GM23338 (cell line): ENCODE measurements at regions not wholly inside any gene's neighbourhood (a gene's known extent, or its start where the extent isn't known, plus 50 kb on each side); places are given as distances from the start of the nearest gene placed in this dataset.
A peak's percentile ranks its signal among the peaks of the same experiment; 100 is the strongest.

Experiments
- ATAC-seq: fragments of 200-7000 bp; cut with Tn5 transposase; 3 replicates; pipeline ENCODE4 v1.9.1; 2020
- DNase-seq: peaks from one replicate; pipeline ENCODE4 v3.0.0-alpha.2; 2015; ENCODE audit warnings: low spot score
- H2AFZ ChIP-seq: fragments of 200-600 bp; sonication (generic); 2 replicates; pipeline ENCODE4 v1.8.0; 2016; ENCODE audit warnings: antibody characterized with exemption, mild to moderate bottlenecking, moderate library complexity
- H3F3A ChIP-seq: fragments of 200-600 bp; sonication (generic); replicated peaks from 2 replicates; pipeline ENCODE4 v1.8.0; 2017; ENCODE audit warnings: antibody characterized with exemption, mixed run types, low read depth
- H3K27ac ChIP-seq: fragments of 200-600 bp; sonication (generic); 2 replicates; pipeline ENCODE4 v1.6.1; 2016; ENCODE audit warnings: low read depth
- H3K27me3 ChIP-seq: fragments of 200-600 bp; sonication (generic); 2 replicates; pipeline ENCODE4 v1.8.0; 2016; ENCODE audit warnings: mild to moderate bottlenecking, mixed run types, moderate library complexity; ENCODE audit not compliant: insufficient read depth
- H3K36me3 ChIP-seq: fragments of 200-600 bp; sonication (generic); 2 replicates; pipeline ENCODE4 v1.8.0; 2016; ENCODE audit warnings: mild to moderate bottlenecking; ENCODE audit not compliant: insufficient read depth
- H3K4me1 ChIP-seq: fragments of 200-600 bp; sonication (generic); 2 replicates; pipeline ENCODE4 v1.8.0; 2016; ENCODE audit warnings: mild to moderate bottlenecking, moderate library complexity; ENCODE audit not compliant: insufficient read depth
- H3K4me2 ChIP-seq: fragments of 200-600 bp; sonication (generic); 2 replicates; pipeline ENCODE4 v1.7.1; 2017; ENCODE audit warnings: mixed run types
- H3K4me3 ChIP-seq: fragments of 200-600 bp; sonication (generic); 2 replicates; pipeline ENCODE4 v1.6.1; 2016; ENCODE audit warnings: mixed run types
- H3K79me2 ChIP-seq: fragments of 200-600 bp; sonication (generic); replicated peaks from 2 replicates; pipeline ENCODE4 v1.8.0; 2017; ENCODE audit warnings: mild to moderate bottlenecking; ENCODE audit not compliant: insufficient read depth
- H3K9me2 ChIP-seq: fragments of 200-600 bp; sonication (generic); 2 replicates; pipeline ENCODE4 v1.8.0; 2017; ENCODE audit not compliant: insufficient read depth
- H4K20me1 ChIP-seq: fragments of 200-600 bp; sonication (generic); replicated peaks from 2 replicates; pipeline ENCODE4 v1.8.0; 2017; ENCODE audit warnings: mild to moderate bottlenecking; ENCODE audit not compliant: insufficient read depth
- H3K27ac Mint-ChIP-seq: 2 replicates; pipeline ENCODE4 v1.8.0; 2020; ENCODE audit warnings: inconsistent platforms, mild to moderate bottlenecking, moderate library complexity, mixed read lengths
- H3K27me3 Mint-ChIP-seq: 3 replicates; pipeline ENCODE4 v1.8.0; 2022; ENCODE audit warnings: low read depth, mild to moderate bottlenecking, moderate library complexity, mixed read lengths, inconsistent platforms; ENCODE audit not compliant: insufficient read depth, poor library complexity
- H3K36me3 Mint-ChIP-seq: 3 replicates; pipeline ENCODE4 v1.8.0; 2021; ENCODE audit warnings: low read depth, mild to moderate bottlenecking, inconsistent platforms, moderate library complexity, mixed read lengths
- H3K4me1 Mint-ChIP-seq: 3 replicates; pipeline ENCODE4 v1.8.0; 2020; ENCODE audit warnings: mild to moderate bottlenecking, inconsistent platforms, mixed read lengths
- H3K4me3 Mint-ChIP-seq: 3 replicates; pipeline ENCODE4 v1.8.0; 2021; ENCODE audit warnings: moderate library complexity, mild to moderate bottlenecking, inconsistent platforms, mixed read lengths
- H3K9me3 Mint-ChIP-seq: 3 replicates; pipeline ENCODE4 v1.8.0; 2020; ENCODE audit warnings: moderate library complexity, mild to moderate bottlenecking, inconsistent platforms, mixed read lengths
- CREB1 ChIP-seq: fragments of 250-450 bp; sonication (Bioruptor Pico); IDR thresholded peaks from 2 replicates; pipeline ENCODE4 v1.5.0; 2020; ENCODE audit warnings: low read depth, mild to moderate bottlenecking, moderate library complexity
- CTCF ChIP-seq, 2 experiments: fragments of 200-600 bp in 1 of 2; sonication (generic) in 1 of 2; conservative IDR thresholded peaks; 2 replicates each; pipeline versions ENCODE4 v1.5.1 to v1.6.1; 2016 to 2017; ENCODE audit warnings: antibody characterized with exemption in 2 of 2, low read depth in 2 of 2, mild to moderate bottlenecking in 2 of 2, moderate library complexity in 1 of 2
- ETS1 ChIP-seq: IDR thresholded peaks from 2 replicates; pipeline ENCODE4 v1.6.1; 2016; ENCODE audit warnings: antibody characterized with exemption
- EZH2 ChIP-seq: fragments of 200-600 bp; sonication (generic); IDR thresholded peaks from one replicate; pipeline ENCODE4 v1.8.0; 2017; ENCODE audit warnings: antibody characterized with exemption, mild to moderate bottlenecking, low read depth; ENCODE audit not compliant: unreplicated experiment
- EZH2phosphoT487 ChIP-seq: fragments of 200-600 bp; sonication (generic); IDR thresholded peaks from one replicate; pipeline ENCODE4 v1.8.1; 2018; ENCODE audit warnings: antibody characterized with exemption; ENCODE audit not compliant: unreplicated experiment
- NANOG ChIP-seq: IDR thresholded peaks from 2 replicates; pipeline ENCODE4 v1.6.1; 2016; ENCODE audit warnings: antibody characterized with exemption, borderline replicate concordance
- POLR2AphosphoS5 ChIP-seq: IDR thresholded peaks from 2 replicates; pipeline ENCODE4 v1.6.1; 2016; ENCODE audit warnings: antibody characterized with exemption, low read depth
- REST ChIP-seq: IDR thresholded peaks from one replicate; pipeline ENCODE4 v1.6.1; 2018; ENCODE audit warnings: antibody characterized with exemption; ENCODE audit not compliant: unreplicated experiment
- STAT1 ChIP-seq: IDR thresholded peaks from one replicate; pipeline ENCODE4 v1.6.1; 2016; ENCODE audit warnings: antibody characterized with exemption; ENCODE audit not compliant: unreplicated experiment
- ZNF331 ChIP-seq: fragments of 250-450 bp; sonication (Bioruptor Pico); IDR thresholded peaks from 2 replicates; pipeline ENCODE4 v1.5.0; 2020; ENCODE audit warnings: low read depth, mild to moderate bottlenecking, moderate library complexity

- peaks cover 8% of the 10 kb centered on the region; the same call in 1 of the 3 replicates for H3K9me3 Mint-ChIP-seq
- ATAC-seq, result no peak
- Histone ChIP-seq H3K4me1 (no peaks in the 10 kb centered on the region), H3K4me2 (no peak overlapping the region), H3K27ac (no peak overlapping the region), H4K20me1 (no peaks in the 10 kb centered on the region), H3K79me2 (no peaks in the 10 kb centered on the region), H3F3A (no peaks in the 10 kb centered on the region), H3K36me3 (no peaks in the 10 kb centered on the region), H3K27me3 (no peaks in the 10 kb centered on the region), H3K4me3 (no peak overlapping the region), H3K9me2 (peaks cover under 1% of the 10 kb centered on the region; the same call in 1 of the 2 replicates), H2AFZ (no peak overlapping the region)
- H3K36me3 Mint-ChIP-seq, result peaks cover 3% of the 10 kb centered on the region; the same call in 1 of the 3 replicates
- H3K4me3 Mint-ChIP-seq, result no peak overlapping the region
- no peak overlapping the region for H3K27ac Mint-ChIP-seq
- no peak for TF ChIP-seq ETS1
- TF ChIP-seq EZH2, result no peak
- H3K27me3 Mint-ChIP-seq, result no peaks in the 10 kb centered on the region
- no peak for DNase-seq
- H3K4me1 Mint-ChIP-seq, result no peaks in the 10 kb centered on the region
These were observed 552.8 kb downstream of the VRK1 start for GRCh38 chr14:97349946-97350345.

DNA sequence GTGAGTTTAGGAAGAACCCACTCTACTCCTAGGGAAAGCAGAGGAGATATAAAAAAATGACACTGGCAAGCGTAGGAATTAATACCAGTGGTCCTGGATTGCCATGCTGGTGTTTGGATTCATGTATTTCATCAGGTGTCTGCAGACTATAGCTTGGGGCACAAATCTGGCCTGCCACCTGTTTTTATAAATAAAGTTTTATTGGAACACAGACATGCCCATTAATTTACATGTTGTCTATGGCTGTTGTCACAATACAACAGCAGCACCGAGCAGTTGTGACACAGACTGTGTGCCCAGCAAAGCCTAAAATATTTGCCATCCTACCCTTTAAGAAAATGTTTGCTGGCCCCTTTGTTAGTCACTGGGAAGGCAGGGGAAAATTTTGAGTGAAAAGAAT is 553.2 kb downstream of the VRK1 start:
- DNase-seq (no peak), ATAC-seq (no peak)
- Mint-ChIP-seq H3K9me3 (peaks cover 8% of the 10 kb centered on the region; the same call in 1 of the 3 replicates), H3K27ac (no peak overlapping the region), H3K27me3 (no peaks in the 10 kb centered on the region), H3K4me3 (no peak overlapping the region), H3K36me3 (peaks cover 3% of the 10 kb centered on the region; the same call in 1 of the 3 replicates), H3K4me1 (no peaks in the 10 kb centered on the region)
- Histone ChIP-seq H3K4me2 (no peak overlapping the region), H3K4me1 (no peaks in the 10 kb centered on the region), H3K27ac (no peak overlapping the region), H3K79me2 (no peaks in the 10 kb centered on the region), H3F3A (no peaks in the 10 kb centered on the region), H3K9me2 (peaks cover 3% of the 10 kb centered on the region; the same call in 1 of the 2 replicates), H2AFZ (no peak overlapping the region), H3K27me3 (no peaks in the 10 kb centered on the region), H3K4me3 (no peak overlapping the region), H3K36me3 (no peaks in the 10 kb centered on the region), H4K20me1 (no peaks in the 10 kb centered on the region)
- TF ChIP-seq POLR2AphosphoS5, result no peak

GRCh38 chr14:97350894-97351731 is 553.9 kb downstream of the VRK1 start:
- Mint-ChIP-seq H3K36me3 (peaks cover 3% of the 10 kb centered on the region; the same call in 1 of the 3 replicates), H3K27me3 (peaks cover 3% of the 10 kb centered on the region), H3K4me3 (no peak overlapping the region), H3K9me3 (peaks cover 8% of the 10 kb centered on the region; the same call in 1 of the 3 replicates), H3K4me1 (no peaks in the 10 kb centered on the region), H3K27ac (no peak overlapping the region)
- Histone ChIP-seq H3K27me3 (no peaks in the 10 kb centered on the region), H3K36me3 (no peaks in the 10 kb centered on the region), H3K27ac (no peak overlapping the region), H2AFZ (no peak overlapping the region), H4K20me1 (no peaks in the 10 kb centered on the region), H3F3A (no peaks in the 10 kb centered on the region), H3K9me2 (peaks cover 3% of the 10 kb centered on the region; the same call in 1 of the 2 replicates), H3K4me3 (no peak overlapping the region), H3K4me1 (no peaks in the 10 kb centered on the region), H3K79me2 (no peaks in the 10 kb centered on the region), H3K4me2 (no peak overlapping the region)
- ATAC-seq (no peak), DNase-seq (no peak)
- TF ChIP-seq REST (no peak), ZNF331 (no peak), EZH2phosphoT487 (no peak), CTCF (conservative IDR thresholded peaks at IDR 0.05; ENCODE audit: low read depth in 2 of 2) (0 out of 4 replicates have a peak, but pooled peaks of 1 of the 2 experiments have one; percentile 2), NANOG (no peak), STAT1 (no peak), CREB1 (CRISPR knock-in tag) (no peak)
